ENCODE measurements at regions not wholly inside any gene's neighbourhood (a gene's known extent, or its start where the extent isn't known, plus 50 kb on each side); places are given as distances from the start of the nearest gene placed in this dataset.

- Mint-ChIP-seq H3K27me3 (no peaks in the 10 kb centered on the region), H3K9me3 (ENCODE audit: insufficient read depth) (no peaks in the 10 kb centered on the region), H3K27ac (no peak overlapping the region), H3K4me3 (no peak overlapping the region), H3K4me1 (no peaks in the 10 kb centered on the region)
- Histone ChIP-seq H4K20me1 (ENCODE audit: control insufficient read depth, insufficient read depth, low read length, poor library complexity, severe bottlenecking) (no peaks in the 10 kb centered on the region), H3K36me3 (replicated peaks in 1 of 2; ENCODE audit: control extremely low read depth in 1 of 2, control insufficient read depth in 1 of 2, extremely low read depth in 1 of 2, insufficient read depth in 2 of 2, low read length in 1 of 2) (no peaks in the 10 kb centered on the region), H3K9me3 (ENCODE audit: control extremely low read depth in 1 of 3, control insufficient read depth in 2 of 3, insufficient read depth in 1 of 3, low read length in 2 of 3) (no peaks in the 10 kb centered on the region), H2AFZ (ENCODE audit: insufficient read depth, low read depth, low read length, poor library complexity, severe bottlenecking) (no peak overlapping the region), H3K27me3 (replicated peaks in 1 of 4; ENCODE audit: control extremely low read depth in 1 of 4, control insufficient read depth in 3 of 4, insufficient read depth in 4 of 4, low read length in 3 of 4) (no peaks in the 10 kb centered on the region), H3K4me2 (replicated peaks; ENCODE audit: low read depth, low read length, poor library complexity, severe bottlenecking) (no peak overlapping the region), H3K4me1 (ENCODE audit: control insufficient read depth in 2 of 2, insufficient read depth in 2 of 2, low read length in 2 of 2) (no peaks in the 10 kb centered on the region), H3K9ac (ENCODE audit: low read length) (no peak overlapping the region), H3K79me2 (ENCODE audit: control insufficient read depth, insufficient read depth, low read length) (no peaks in the 10 kb centered on the region), H3K4me3 (ENCODE audit: control extremely low read depth in 1 of 5, extremely low read depth in 1 of 5, insufficient read depth in 1 of 5, low read depth in 2 of 5, low read length in 4 of 5) (no peak overlapping the region), H3K27ac (ENCODE audit: low read length in 2 of 2) (no peak overlapping the region)
- intact Hi-C loops (cut with micrococcal nuclease), result no loop called here
- TF ChIP-seq CTCF (IDR thresholded peaks at IDR 0.05), result no peak
- no peak for TF ChIP-seq EZH2 (IDR thresholded peaks at IDR 0.05; ENCODE audit: borderline replicate concordance, insufficient read depth, low read depth, low read length, poor library complexity, severe bottlenecking)
- no CpG with 5 or more reads among the region's 2 CpGs for WGBS (ENCODE audit: insufficient coverage)
- no peak for DNase-seq
- ChIA-PET POLR2A (no interaction called here), CTCF (no interaction called here)
- ATAC-seq (ENCODE audit: low read depth), result no peak
Observed at GRCh38 chr2:156191527-156191926, 141.0 kb downstream of the NR4A2 start.

GRCh38 chr2:156190517-156190916 lies 142.0 kb downstream of the NR4A2 start:
- no peaks in the 10 kb centered on the region for H3K27me3 Mint-ChIP-seq
- Histone ChIP-seq H3K4me1 (ENCODE audit: control insufficient read depth in 2 of 2, insufficient read depth in 2 of 2, low read length in 2 of 2) (no peaks in the 10 kb centered on the region), H2AFZ (ENCODE audit: insufficient read depth, low read depth, low read length, poor library complexity, severe bottlenecking) (no peak overlapping the region), H3K4me3 (ENCODE audit: control extremely low read depth in 1 of 5, extremely low read depth in 1 of 5, insufficient read depth in 1 of 5, low read depth in 2 of 5, low read length in 4 of 5) (no peak overlapping the region), H3K79me2 (ENCODE audit: control insufficient read depth, insufficient read depth, low read length) (no peaks in the 10 kb centered on the region), H3K27ac (ENCODE audit: low read length in 2 of 2) (no peak overlapping the region), H4K20me1 (ENCODE audit: control insufficient read depth, insufficient read depth, low read length, poor library complexity, severe bottlenecking) (no peaks in the 10 kb centered on the region), H3K9me3 (ENCODE audit: control extremely low read depth in 1 of 3, control insufficient read depth in 2 of 3, insufficient read depth in 1 of 3, low read length in 2 of 3) (no peaks in the 10 kb centered on the region), H3K9ac (ENCODE audit: low read length) (no peak overlapping the region), H3K36me3 (replicated peaks in 1 of 2; ENCODE audit: control extremely low read depth in 1 of 2, control insufficient read depth in 1 of 2, extremely low read depth in 1 of 2, insufficient read depth in 2 of 2, low read length in 1 of 2) (no peaks in the 10 kb centered on the region), H3K4me2 (replicated peaks; ENCODE audit: low read depth, low read length, poor library complexity, severe bottlenecking) (no peak overlapping the region), H3K27me3 (replicated peaks in 1 of 4; ENCODE audit: control extremely low read depth in 1 of 4, control insufficient read depth in 3 of 4, insufficient read depth in 4 of 4, low read length in 3 of 4) (no peaks in the 10 kb centered on the region)
- no peak overlapping the region for H3K27ac Mint-ChIP-seq
- CTCF ChIA-PET, result no interaction called here
- no peak for ATAC-seq (ENCODE audit: low read depth)
- no peaks in the 10 kb centered on the region for H3K9me3 Mint-ChIP-seq (ENCODE audit: insufficient read depth)
- intact Hi-C loops (cut with micrococcal nuclease), result no loop called here
- no peak overlapping the region for H3K4me3 Mint-ChIP-seq
- TF ChIP-seq CTCF (IDR thresholded peaks at IDR 0.05), result no peak
- no peak for TF ChIP-seq EZH2 (IDR thresholded peaks at IDR 0.05; ENCODE audit: borderline replicate concordance, insufficient read depth, low read depth, low read length, poor library complexity, severe bottlenecking)
- 100% methylated on average over 2 of the region's 3 CpGs for WGBS (ENCODE audit: insufficient coverage)
- POLR2A ChIA-PET, result no interaction called here
- no peak for DNase-seq
- H3K4me1 Mint-ChIP-seq, result no peaks in the 10 kb centered on the region

Measured in B cell (primary cell).